CD4-positive, alpha-beta T cell treated with Interleukin-17A for 4 hours (primary cell): ENCODE measurements at regions not wholly inside any gene's neighbourhood (a gene's known extent, or its start where the extent isn't known, plus 50 kb on each side); places are given as distances from the start of the nearest gene placed in this dataset.

Experiments used
- DNase-seq: peaks from one replicate; pipeline ENCODE4 v3.0.0-alpha.2; 2020; ENCODE audit warnings: mixed read lengths

DNA sequence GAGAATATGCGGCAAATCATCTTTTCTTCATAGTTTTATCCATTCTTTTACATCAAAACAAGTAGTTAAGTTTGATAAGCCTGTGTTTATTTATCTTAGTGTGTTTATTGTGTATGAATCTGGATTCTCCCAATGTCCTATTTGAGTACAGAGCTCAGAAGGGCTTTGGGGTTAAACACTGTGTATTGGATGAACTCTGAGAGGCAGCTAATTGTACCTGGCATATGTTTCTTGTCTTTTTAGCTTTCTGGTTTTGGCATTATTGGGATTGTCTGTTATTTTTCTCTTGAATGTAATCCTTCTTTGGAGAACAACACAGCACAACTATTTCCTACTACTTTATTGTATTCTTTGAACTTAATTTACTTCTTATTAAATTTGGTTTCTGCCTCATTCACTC is 906.9 kb downstream of the ADGRL2 start:
- DNase-seq, result no peak

DNA sequence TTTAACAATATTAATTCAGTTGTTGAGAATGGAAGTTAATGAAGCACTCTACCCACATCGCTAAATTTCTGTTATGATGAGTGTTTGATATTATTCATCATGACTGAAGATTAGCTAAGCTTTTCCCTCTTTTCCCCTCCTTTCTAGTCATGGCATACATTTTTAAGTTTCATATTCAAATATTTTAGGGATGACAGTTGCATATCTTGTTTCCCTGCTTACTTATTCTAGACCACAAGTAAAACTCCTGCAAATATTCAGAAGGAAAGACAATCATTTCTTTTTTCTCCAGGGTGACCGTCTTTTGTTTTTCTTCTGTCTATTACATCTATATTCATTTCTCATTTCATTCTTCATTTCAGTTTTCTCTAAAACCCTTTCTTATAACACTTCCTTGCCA is 906.0 kb downstream of the ADGRL2 start:
- DNase-seq, result no peak

DNA sequence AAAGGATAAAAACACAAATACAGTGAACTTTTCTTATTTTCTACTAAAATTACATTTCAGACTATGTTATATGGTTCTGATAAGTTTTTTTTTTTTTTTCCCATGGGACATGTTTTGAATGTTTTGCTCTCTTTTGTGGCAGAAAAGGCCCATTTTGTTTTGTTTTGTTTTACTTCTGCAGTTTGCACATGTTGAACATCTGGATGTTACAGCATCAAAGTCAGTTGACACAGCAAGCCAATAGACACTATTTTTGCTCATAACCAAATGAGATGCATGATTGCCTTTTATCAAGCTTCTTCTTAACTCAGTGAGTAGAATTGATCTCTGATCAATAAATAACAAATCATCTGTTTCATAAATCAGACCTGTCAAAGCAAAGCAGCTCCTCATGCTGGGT is 904.2 kb downstream of the ADGRL2 start:
- no peak for DNase-seq

DNA sequence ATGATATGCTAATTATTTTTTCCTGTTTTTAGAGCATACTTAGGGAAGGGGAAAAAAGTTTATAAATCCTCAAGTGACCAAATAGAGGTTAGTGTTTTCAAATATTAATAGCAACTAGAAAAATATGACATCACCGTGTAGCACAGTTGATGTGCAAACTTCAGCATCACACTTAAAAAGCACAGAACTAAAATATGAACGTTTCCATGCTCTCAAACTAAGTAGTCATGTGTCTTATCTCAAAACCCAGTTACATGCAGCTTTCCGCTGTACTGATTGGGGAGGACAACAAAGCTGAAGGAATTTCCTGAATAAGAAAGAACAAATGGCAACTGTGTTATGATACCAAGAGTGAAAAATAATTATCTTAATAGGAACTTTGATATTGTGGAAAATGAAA is 903.7 kb downstream of the ADGRL2 start:
- DNase-seq, result no peak

DNA sequence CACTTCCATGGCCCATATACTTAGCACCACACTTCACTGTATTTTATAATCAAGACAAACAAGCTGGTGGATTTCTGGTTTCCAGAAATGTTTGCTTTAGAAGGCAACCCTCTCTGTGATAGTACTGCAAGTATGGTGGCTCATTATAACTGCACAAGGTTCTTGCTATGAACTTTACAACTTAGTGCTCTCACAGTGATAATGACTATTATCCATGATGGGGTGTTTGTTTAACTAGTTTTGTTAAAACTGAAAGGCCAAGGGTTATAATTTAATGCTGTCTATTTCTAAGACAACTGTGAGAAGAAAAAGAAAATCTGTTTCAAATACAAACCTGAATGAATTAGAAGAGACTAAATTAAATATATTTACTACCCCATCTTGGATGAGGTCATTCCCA is 903.2 kb downstream of the ADGRL2 start:
- no peak for DNase-seq

DNA sequence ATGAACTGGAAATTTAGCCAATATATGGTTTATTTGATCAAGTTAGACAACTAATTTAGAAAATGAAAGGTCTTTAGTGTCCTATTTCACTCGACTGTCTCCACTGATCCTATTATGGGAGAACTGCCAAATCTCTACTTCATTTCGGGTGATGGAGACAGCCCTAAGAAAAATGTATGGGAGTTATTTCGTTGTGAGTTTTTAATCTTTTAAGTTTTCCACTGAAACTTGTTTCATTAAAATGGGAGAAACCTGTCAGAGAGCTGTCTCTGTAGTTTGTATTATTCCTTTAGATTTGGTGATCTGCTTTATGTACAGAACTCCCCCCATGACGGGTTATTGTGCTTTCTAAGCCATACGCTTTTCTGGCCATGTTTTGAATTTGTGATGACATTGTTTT is 899.7 kb downstream of the ADGRL2 start:
- DNase-seq, result no peak

DNA sequence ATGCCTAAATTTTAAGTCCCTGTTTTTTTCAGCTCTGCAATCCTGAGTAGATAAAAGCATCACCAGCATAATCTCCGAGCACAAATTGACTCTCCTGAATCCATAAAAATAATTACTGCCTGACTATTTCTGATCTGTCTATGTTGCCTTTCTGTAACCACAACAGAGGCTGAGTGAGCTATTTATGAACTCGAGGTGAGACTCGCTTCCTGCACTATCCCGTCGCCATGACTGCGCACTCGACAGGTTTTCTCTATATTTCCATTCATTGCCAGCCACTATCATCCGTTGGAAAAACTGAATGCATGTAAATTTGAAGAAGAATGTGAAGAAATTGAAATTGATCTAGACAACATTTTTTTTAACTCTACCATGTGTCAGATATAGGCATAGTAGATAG is 897.2 kb downstream of the ADGRL2 start:
- no peak for DNase-seq

DNA sequence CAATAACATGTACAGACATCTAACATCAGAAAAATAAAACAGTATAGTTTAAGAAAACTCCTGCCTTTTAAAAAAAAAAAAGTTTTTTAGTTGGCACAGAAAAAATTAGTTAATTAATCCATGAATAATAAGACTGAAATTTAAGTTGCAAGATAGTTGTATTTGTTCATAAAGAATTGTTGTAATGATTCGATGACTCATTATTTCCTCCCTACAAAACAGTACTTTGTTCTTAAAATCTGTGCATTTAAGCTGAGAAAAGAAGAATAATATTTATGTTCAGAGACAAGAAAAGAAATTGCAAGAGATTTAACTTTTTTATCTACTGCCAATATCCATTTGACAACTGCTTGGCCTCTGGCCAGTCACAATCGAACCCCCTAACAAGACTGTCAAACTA is 894.7 kb downstream of the ADGRL2 start:
- DNase-seq, result no peak

DNA sequence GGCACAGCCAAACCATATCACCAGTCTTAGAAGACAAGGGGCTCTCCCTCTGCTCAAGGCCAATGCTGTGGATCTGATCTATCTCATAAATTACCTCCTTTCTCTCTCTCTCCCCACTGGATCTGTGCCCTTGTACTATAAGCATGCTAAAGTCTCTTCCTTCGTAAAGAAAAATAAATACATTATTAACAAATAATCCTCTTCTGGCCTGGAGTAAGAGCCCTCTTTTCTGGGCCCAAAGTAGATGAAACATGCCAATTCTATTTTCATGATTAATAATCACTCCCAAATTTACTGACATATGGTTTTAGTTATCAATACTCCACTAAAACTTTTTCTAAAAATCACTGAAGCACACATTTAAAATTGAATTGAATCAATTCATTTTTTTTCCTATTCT is 889.7 kb downstream of the ADGRL2 start:
- DNase-seq, result no peak

DNA sequence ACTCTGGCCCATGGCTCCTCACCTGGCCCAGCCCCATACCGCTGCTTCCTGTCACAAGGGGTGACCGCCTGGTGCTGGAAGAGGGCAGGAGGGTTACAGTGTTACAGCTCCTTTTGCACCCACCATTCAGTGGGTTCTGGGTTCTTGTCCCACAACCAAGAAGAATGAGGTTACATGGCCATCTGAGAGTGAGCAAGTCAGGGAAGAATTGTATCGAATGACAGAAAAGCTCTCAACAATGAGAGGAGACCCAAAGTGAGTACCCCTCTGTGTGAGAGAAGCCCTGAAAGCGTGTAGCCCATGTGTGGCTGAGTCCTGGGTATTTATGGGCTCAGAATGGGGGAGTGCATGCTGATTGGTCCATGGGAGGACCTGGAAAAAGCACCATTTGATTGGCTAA is 888.5 kb downstream of the ADGRL2 start:
- DNase-seq, result no peak

DNA sequence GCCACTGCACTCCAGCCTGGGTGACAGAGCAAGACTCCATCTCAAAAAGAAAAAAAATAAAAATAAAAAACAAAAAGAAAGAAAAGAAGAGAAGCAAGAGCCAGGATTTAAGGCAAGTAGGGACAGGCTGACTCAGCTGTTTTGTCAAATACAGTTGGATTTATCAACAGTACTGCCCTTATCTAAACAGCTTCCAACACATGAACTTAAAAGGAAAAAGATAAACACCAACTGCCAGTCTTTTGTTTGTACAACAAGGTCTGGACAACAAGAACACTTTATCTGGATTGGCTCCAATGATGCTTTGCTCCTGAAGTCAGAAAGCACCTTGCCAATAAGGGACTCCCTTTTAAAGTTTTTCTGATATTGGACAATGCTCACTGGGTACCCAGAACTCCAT is 886.0 kb downstream of the ADGRL2 start:
- no peak for DNase-seq

DNA sequence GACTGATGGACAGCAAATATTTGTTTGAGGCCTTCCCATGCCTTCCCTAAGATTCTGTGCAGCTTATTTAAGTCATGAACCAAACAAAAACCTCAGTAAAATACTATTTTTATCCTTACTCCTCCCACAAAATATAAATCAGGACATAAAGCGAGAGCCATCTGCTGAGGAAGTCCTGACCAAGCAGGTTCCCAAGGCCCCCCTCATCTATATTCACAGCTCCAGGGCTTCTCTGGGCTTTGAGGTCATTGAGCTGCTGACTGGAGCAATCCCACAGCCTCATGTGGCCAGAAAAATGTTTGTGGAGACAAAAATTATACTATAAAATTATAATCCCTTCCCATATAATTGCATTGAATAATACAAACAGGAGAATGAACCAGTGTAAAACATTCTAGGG is 846.2 kb downstream of the ADGRL2 start:
- DNase-seq, result no peak

DNA sequence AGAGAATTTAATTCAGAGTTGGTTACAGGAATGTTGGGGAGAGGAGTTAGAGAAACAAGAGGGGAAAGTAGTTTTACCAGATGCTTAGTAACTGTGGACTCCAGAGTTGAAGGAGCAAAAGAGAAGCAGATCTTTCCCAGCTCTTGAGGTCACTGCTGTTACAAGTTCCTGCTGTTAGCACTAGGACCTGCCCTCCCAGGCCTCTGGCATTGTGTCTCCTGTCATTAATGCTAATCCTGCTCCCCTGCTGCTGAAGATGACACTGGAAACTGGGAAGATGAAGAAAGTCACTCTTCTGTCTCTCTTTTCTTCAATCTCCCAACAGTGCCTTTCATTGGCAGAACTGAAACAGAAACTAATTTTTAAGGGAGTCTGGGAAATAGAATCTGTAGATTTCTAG is 845.6 kb downstream of the ADGRL2 start:
- DNase-seq, result no peak

DNA sequence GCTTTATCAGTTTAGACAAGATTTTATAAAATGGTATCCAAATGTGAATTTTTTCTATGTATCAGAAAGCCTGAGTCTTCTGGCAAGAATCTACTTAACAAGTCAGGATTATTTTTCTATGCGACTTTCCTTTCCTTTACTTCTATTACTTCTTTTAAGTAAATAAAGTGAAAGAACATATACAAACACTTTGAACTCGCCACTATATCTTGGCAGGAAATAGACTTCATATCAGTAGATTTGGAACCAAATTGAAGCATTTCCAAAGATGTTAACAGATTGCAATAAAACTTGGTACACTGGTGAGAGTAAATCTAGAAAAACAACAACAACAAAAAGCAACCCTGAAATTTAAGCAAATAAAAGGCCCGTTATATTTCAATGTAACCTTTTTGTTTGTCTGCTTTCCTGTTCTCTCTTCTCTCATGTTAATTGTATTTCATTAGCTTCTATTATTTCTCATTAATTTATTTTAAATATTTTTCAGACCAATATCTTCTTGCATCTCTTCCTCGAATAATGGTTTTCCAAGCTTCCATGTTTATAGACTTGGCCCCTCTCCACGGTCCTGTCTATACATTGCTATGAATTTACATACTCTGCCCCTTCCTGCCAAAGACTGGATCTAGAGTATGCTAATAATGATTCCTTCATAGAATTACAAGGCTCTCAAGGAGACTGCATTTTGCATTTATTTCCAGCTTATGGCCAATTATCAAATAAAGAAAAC is 843.6 kb downstream of the ADGRL2 start:
- no peak for DNase-seq

DNA sequence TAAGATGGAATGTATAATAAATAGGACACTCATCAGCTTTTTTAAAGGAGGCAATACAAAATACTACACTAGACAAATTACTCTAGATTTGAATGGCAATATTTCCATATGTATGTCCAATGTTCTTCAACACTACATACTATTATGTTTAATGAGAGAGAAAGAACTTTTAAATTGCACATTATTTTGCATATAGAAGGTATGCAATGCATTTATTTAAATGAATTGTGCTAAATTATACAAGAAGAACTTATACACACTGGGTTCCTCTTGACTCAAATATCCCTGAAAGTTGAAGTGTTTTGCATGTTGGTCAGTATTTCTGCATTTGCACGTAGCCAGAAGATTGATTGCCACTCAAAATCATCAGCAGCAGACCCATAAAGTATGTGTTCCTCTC is 839.6 kb downstream of the ADGRL2 start:
- DNase-seq, result no peak

DNA sequence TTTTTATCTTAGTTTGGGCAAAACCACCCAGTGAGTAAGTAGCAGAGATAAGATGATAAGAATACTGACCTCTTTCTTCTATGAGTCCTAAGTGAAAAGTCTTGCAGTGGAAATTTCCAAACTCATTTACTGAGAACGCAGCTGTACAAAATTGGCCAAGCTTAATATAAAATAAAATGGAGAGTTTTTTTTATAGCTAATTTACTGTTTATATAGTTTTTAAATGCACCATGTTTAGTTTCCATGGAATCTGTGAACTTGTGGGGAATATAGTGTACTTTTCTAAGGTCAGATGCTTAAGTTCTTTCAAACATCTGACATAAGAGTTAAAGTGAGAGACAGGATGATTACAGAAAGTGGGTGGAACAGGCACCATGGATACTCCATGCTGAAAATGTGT is 833.5 kb downstream of the ADGRL2 start:
- no peak for DNase-seq

DNA sequence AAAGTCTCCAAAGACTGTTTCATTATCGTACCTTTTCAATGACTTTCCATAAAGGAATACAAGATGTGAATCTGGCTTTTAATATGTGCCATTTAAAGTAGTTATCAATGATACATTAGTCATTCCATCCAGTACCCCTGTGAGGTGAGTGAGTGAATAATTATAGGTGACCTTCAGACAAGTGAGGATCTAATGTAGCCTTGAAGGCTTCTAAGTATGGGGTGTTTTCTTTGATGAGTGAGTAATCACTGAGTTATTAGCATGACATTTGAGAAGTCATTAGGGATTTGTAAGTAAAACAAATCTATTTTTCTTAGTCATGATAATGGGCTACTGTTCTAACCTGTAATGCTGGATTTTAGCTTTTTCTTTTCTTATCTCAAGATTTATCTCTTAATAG is 831.4 kb downstream of the ADGRL2 start:
- DNase-seq, result no peak

DNA sequence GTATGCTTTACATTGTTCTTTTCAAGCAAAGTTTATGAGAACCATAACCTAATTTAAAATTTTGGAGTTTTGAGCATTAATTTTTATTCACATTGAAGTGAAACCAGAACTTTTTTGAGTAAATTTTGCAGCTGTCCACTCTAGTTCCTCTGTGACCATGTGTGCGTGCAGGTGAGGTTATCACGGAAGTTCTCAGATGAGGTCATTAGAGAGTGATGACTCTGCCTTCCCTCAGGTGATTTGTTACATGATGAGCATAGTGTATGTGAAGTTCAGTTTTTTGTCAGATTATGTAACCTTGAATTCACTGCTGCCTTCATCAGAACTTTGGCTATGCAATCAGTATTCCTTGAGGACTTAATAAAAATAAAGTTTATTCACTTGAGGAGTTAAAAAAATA is 828.2 kb downstream of the ADGRL2 start:
- no peak for DNase-seq

DNA sequence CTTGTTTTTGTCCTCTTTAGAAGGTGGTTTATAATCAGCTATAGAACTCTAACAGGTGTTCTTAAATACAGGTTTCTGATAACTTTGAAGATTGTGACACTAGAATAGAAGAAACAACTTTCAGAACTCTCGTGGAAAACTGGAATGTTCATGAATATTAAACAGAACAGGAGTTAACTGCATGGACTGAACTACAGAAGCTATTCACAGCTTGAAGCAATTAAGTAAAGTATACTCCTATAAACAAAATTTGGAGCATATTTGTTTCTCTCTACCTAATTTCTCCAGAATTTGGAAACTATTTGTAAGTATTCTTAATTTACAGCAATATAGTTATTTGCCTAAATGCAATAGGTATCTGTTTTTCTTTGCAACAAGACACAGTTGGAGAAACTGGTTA is 824.8 kb downstream of the ADGRL2 start:
- DNase-seq, result no peak

DNA sequence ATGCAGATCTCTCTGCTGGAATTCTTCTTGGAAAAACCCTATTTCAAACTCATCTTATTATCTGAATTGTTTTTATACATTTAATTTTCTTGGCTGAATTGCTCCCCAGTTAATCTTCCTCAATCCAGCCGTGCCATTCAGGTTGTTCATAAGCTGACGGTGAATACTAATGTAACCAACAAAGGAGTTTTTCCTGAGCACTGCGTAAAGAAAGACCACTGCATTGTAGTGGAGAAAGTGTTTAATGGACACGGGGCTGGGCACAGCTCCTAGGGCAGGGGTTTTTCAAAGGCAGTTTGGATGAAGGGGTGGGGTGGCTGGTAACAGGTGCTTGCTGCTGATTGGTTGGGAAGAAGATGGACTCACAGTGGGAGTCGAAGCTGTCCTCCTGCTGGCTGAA is 820.3 kb downstream of the ADGRL2 start:
- no peak for DNase-seq

DNA sequence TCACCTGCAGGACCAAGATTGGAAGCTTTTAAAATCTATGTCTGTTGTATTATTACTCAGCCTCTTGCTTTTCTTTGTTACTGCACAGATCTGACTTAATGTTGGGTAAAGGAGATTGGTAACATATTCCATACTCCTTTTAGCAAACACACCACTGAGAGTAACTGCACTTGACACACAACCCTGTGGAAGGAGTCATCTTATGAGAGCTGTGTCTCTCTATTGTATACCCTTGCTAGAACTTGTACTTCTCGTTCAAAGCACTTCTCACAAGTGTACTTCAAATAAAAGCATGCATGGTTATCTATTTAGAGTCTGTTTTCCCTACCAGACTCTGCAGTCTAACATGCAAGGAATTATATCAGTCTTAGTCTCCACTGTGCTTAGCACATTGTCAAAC is 813.4 kb downstream of the ADGRL2 start:
- no peak for DNase-seq

DNA sequence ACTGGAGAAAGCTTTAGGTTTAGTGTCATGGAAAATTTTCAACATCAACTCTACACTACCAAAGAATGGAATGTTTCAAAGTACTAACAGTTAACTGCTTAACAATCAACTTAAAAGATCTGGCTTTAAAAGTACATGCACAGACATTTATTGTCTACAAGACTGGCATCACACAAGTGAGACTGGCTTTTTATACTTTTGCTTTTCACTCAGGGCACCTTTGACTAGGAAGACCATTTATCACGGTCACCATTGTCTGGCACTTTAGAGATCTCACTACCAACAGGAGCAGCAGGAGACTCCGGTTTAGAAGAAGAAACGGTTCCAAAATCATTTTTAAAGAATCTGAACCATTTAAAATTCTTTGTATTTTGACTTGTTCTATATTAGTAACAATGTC is 812.3 kb downstream of the ADGRL2 start:
- DNase-seq, result no peak

DNA sequence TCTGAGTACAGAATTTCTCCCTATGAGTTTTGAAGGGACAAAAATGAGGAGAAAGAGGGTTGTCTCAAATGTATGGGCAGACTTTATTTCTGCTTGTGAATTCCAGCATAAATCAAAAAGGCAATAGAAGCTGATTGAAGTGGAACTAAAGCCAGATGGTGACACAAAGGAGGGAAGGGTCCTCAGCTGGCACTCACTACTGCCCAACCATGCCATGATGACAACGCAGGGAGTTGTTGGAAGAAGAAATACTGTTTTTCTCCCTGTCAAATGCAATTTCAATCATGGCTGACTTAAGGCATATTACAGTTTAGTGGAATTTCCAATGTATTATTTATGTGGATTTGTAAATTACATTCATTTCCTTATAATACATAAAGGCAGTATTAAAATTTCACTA is 805.8 kb downstream of the ADGRL2 start:
- DNase-seq, result no peak

DNA sequence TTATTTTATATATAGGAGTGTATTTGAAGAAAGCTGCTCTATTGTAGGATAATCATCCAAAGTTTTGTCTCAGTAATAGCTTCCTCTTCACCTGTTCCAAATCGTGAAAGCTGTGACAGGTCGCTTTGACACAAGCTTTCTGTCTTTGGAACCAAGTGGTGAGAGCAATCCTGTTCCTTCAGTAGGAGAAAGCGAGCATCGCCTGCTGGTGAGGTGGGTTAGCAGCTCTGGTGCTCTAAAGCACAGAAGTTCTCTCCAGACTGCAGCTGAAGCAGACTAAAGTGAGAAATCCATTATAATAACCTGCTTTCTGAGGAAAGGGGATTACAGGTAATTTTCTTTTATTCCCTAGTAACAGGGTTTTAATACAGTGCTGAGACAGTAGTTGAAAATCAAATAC is 803.8 kb downstream of the ADGRL2 start:
- no peak for DNase-seq

DNA sequence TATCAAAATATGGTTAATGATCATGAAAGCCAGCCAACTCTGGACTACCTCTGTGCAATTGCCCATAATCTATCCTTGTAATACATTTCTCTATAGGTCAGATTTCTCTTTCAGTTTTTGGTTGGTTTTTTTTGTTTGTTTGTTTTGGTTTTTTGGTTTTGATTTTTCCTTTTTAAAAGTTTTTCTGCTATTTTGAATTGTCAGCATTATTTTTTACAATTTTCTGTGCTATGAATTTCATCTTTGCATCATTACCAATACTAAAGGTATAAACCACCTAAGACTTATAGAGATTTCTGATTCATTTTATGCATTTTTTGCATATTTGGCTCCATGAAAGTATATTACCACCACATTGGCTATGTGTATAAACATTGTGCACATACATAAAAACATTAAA is 799.6 kb downstream of the ADGRL2 start:
- DNase-seq, result no peak

DNA sequence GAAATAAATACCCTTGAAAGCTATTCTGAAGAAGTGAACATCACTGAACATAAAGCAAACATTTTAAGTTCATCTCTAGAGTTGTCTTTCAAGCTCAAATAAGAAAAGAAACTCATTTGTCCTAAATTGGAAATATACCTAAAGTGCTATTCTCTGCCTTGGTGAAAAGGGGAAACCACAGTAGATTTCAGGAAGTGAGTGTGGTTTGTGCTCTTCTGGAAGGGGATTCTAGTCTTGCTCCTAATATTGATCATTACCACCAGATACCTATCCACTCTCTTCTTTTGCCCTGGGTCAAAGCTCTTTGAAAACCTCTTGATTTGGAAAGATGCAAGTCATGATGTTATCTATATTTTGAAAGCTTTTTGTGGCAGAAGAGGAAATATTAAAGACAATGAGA is 798.1 kb downstream of the ADGRL2 start:
- no peak for DNase-seq
